Fibroblast of peridontal ligament (primary cell): ENCODE measurements at regions not wholly inside any gene's neighbourhood (a gene's known extent, or its start where the extent isn't known, plus 50 kb on each side); places are given as distances from the start of the nearest gene placed in this dataset.

Experiments used
- DNase-seq: peaks from one replicate; pipeline ENCODE4 v3.0.0-alpha.2; 2010; ENCODE audit errors: extremely low read depth

GRCh38 chr1:228919914-228920313, 184.6 kb downstream of the RHOU start:
- DNase-seq = no peak

- DNase-seq = no peak
Observed at GRCh38 chr1:228920831-228921230, 185.6 kb downstream of the RHOU start.

DNA sequence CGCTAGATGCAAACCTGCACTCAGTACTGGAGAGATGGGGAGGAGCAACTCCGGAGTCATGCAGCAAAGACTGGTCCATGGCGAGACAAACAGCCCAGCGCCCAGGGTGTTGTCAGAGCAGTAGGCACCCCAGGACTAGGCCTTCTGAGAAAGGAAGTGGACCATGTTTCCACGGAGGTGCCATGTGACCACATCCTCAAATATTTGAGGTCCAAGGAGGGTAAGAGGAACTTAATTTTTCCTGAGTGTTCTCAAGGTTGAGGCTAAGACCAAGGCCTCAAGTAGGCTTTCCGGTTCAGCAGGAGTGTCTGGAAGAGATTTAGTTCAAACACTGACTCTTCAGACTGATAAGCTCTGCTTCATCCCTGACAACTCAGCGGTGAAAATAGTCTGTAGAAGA, 186.2 kb downstream of the RHOU start:
- no peak for DNase-seq

DNA sequence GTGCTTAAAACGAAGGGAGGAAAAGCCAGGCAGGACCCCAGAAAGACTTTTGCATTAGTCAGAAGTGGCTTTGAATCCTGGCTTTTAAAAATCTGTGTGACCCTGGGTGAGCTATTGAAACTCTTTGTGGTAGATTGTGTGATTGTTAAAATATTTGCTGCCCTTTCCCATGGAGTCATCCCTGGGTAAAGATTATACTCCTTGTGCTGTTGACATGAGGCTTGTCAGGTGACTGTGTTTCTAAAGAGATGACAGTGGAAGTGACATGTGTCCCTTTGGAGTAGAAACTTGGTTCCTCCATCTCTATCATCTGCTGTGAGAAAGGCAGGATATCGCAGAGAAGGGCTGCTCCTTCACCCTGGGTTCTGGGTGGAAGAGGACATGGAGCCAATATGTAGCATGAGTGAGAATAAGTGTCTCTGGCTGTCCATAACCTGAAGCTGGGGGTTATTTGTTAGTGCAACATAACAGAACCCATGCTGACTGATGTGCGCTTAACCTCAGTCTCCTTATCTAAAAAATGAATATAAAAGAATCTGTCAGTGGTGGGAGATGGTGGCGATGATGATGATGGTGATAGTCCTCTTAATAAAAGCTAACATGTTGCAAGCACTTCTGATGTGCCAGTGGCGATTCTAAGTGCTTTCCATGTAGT, 187.6 kb downstream of the RHOU start:
- DNase-seq = no peak

GRCh38 chr1:228923973-228924686, 188.9 kb downstream of the RHOU start:
- no peak for DNase-seq

GRCh38 chr1:228925691-228926090, 190.4 kb downstream of the RHOU start:
- no peak for DNase-seq

- no peak for DNase-seq
Observed at GRCh38 chr1:228927421-228927820, 192.1 kb downstream of the RHOU start.

DNA sequence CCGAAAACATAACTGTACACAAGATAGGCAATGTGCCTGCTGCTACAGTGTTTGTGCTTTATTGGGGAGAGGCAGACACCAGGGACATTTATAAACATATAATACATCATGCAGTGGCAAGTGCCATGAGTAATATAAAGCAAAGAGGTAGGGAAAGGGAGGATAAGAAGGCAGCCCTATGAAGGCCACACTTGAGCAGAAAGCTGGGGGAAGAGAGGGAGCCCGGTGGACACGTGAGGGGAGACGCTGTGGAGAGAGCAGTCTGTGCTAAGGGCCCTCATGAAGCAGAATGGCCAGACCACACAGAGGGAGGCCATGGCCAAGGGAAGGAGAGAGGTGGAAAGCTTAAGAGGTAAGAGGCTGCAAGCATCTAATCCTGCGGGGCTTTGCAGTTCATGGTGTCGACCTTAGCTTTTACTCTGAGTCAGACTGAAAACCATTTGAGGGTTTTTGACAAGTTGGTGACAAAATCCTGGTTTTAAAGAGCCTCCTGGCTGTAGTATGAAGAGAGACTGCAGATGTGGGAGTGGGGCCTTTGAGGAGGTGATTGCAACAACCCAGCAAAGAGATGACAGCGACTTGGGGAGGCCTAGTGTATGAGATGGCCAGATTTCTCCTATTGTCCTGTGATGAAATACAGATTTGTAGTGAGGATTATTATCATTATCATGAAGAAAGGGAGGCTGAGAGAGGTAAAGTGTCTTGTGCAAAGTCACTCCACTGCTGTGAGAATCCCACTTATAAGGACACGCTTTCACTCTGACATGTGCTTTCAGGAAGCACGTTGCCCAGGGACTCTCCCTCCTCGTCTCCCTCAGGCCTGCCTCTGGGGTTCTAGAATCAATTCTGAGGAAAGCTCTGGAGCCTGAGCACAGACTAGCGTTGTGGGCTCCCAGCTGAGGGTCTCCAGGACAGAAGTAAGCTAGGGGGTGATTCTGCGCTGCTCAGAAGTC, 192.9 kb downstream of the RHOU start:
- no peak for DNase-seq

DNA sequence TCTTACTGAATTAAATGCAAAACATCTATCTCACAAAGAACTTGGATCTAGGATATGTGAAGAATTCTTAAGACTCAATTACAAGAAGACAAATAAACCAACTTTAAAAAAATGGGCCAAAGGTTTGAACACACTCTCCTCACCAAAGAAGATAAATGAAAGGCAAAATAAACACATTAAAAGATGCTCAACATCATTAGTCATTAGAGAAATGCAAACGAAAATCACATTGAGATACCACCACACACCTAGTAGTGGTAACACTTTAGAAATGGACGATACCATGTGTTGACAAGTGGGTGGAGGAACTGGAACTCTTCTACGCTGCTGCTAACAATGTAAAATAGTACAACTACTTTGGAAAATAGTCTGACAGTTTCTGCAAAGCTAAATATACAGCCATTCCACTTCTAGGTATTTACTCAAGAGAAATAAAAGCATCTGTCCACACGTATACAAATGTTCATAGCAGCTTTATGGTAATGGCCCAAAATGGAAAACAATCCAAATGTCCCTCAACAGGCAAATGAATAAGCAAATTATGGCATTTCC, 194.3 kb downstream of the RHOU start:
- DNase-seq = no peak

- DNase-seq = no peak
Observed at GRCh38 chr1:228930479-228930957, 195.2 kb downstream of the RHOU start.

DNA sequence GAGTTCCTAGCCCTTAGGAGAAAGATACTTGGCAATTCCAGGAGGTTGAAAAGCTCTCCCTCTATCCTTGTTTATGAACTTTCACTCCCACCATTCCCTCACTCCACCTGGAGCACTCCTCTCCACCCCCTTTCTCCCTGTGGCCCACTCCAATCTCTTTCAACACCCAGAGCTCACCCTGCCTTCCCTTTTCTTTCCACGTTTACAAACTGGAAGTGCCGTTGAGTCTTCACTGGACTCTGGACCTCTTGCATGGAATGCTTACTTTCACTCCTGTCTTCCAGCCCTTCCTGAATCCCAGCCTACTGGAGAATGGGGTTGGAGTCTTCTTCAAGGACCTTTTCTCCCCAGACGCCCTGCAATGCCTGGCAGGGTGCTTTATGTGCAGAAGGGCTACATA, 198.5 kb downstream of the RHOU start:
- DNase-seq = no peak

- DNase-seq = no peak
Observed at GRCh38 chr1:228935198-228935663, 200.0 kb downstream of the RHOU start.

DNA sequence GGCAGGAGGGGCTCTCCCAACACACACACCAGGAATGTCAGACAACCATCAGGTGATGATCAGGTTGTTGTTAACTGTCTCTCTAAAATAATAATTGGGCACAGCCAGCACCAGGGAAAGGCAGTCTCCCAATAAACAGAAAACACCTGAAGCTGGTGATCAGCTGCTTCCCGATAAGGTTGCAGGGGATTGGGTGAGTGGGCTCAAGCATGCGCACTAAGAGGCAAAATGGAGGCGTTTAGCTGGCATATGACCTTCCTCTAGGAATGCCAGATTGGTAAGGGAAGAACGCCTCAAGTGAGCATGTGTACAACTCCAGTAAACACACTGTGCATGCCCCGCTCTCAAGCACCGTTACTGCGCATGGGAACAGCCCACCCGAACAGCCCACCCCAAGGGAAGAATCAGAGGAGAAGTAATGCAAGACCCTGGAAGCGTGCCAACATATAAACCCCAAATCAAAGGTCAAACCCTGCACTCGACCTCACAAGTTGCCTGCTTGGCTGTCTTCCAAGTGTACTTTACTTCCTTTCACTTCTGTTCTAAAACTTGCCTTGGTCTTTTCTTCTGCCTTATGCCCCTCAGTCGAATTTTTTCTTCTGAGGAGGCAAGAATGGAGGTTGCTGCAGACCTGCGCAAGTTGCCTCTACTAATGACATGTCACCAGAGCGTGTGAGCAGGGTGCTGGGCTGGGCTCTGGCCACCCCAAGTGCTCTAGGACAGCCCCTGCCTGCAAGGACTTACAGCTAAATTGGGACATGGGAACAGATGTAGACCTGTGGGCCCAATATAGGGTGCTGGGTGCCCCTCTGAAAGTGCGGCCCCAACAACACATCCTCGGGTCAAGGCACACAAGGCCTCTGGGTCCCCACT, 200.8 kb downstream of the RHOU start:
- no peak for DNase-seq

GRCh38 chr1:228936881-228937280, 201.6 kb downstream of the RHOU start:
- DNase-seq = no peak

GRCh38 chr1:228937351-228937750, 202.1 kb downstream of the RHOU start:
- DNase-seq = no peak

- no peak for DNase-seq
Observed at GRCh38 chr1:228937851-228938536, 202.7 kb downstream of the RHOU start.

DNA sequence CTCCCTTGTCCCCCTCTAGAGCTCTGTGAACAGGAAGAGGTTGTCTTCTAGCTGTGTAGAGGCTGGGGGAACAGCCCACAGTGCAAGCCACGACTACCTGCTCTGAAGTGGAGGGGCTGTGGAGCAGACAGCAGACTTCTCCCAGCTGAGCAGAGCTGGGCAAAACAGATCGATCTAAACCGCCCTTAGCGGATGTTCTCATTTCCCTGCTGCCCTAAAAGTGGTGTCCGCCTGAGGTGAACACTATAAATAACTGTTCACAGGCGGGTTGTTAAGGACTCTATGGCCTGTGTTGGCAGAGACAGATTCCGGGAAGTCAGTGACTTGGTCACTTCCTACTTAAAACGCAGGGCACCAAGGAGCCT, 203.2 kb downstream of the RHOU start:
- no peak for DNase-seq

- no peak for DNase-seq
Observed at GRCh38 chr1:228939001-228939691, 203.9 kb downstream of the RHOU start.

DNA sequence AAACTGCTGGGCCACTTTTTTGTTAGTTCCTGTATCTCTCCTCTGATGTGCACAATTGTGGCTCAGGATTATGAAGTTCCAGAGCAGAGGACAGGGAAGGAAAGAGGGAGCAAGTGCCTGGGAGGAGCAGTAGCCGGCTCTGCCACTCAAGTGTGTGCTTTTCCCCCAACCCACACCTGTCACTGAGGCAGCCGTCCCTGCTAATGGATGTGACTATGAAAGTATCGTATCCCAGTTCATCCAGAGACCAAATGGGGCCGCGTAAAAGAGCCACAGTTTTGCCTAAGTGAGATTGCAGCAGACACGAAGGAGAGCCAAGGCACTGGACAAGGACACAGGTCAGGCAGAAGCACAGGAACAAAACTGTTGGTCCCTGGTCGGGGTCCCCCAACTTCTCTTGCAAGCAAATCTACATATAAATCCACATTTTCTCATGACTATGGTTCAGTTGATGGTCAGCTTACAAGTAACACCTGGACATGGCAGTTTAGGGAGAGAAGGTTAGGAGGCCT, 204.7 kb downstream of the RHOU start:
- no peak for DNase-seq

DNA sequence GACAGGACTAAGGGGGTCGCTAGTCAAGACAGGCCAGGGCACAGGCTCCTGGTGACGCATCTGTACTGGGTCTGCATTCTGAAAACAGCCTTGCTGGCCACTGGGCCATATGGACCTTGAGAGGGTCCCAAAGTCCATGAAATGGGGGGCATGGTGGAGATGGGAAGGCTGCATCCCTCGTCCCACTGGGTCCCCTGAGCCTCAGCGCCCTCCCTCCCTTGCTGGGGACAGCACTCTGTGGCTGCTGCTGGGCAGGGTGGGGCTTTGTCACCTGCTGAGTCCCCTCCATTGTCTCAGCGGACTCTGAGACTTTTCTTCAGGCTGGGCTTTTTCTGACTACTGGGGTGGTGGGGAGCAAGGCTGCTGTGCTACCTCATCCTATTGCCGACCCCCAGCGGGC, 205.2 kb downstream of the RHOU start:
- no peak for DNase-seq
